IMR-90 (cell line): ENCODE measurements at regions not wholly inside any gene's neighbourhood (a gene's known extent, or its start where the extent isn't known, plus 50 kb on each side); places are given as distances from the start of the nearest gene placed in this dataset.
"Not testable (repeated sequence)": the region's sequence is repeated elsewhere in the genome, so short reads cannot be mapped to it uniquely, and the experiment has no call there.

Source experiments
- ATAC-seq: fragments of 200-7000 bp; cut with Tn5 transposase; 2 replicates; pipeline ENCODE4 v1.9.1; 2020; ENCODE audit warnings: low read depth, mild to moderate bottlenecking, moderate library complexity
- BruUV-seq: library from RNA; stranded (reverse); fragments of 400-500 nt; replicated peaks from 2 replicates; lab custom pipeline; 2021; lab: Mats Ljungman, UMichigan
- CTCF ChIA-PET: fragments of 300-600 bp; formaldehyde crosslinking; extraction: SDS; loops from one replicate; lab custom pipeline; 2021; ENCODE audit warnings: antibody characterized with exemption; lab: Yijun Ruan, JAX
- POLR2A ChIA-PET: fragments of 300-600 bp; sonication (Branson Sonifier 250); formaldehyde crosslinking; loops from one replicate; lab custom pipeline; 2022; ENCODE audit warnings: antibody characterized with exemption; ENCODE audit not compliant: unreplicated experiment; lab: Charles Lee
- DNase-seq: peaks from one replicate; pipeline ENCODE4 v3.0.0; 2013
- H2AFZ ChIP-seq: replicated peaks from 2 replicates; pipeline ENCODE3; 2013; ENCODE audit warnings: low read length, mild to moderate bottlenecking; ENCODE audit not compliant: poor library complexity
- H2AK5ac ChIP-seq: 2 replicates; pipeline ENCODE4 v1.6.1; 2013; ENCODE audit warnings: low read depth, low read length, inconsistent platforms
- H2AK9ac ChIP-seq: replicated peaks from 2 replicates; pipeline ENCODE3; 2013; ENCODE audit warnings: mild to moderate bottlenecking, low read depth, low read length, moderate library complexity; ENCODE audit not compliant: poor library complexity
- H2BK120ac ChIP-seq: 2 replicates; pipeline ENCODE4 v1.6.1; 2013; ENCODE audit warnings: low read depth, low read length, inconsistent platforms
- H2BK15ac ChIP-seq: 3 replicates; pipeline ENCODE4 v1.6.1; 2013; ENCODE audit warnings: low read depth, low read length, inconsistent platforms
- H2BK20ac ChIP-seq: 2 replicates; pipeline ENCODE4 v1.6.1; 2013; ENCODE audit warnings: low read depth, mild to moderate bottlenecking, inconsistent platforms, low read length, moderate library complexity
- H2BK5ac ChIP-seq: 2 replicates; pipeline ENCODE4 v1.6.1; 2013; ENCODE audit warnings: mild to moderate bottlenecking, low read depth, low read length, inconsistent platforms; ENCODE audit not compliant: poor library complexity, severe bottlenecking
- H3K14ac ChIP-seq: replicated peaks from 2 replicates; pipeline ENCODE4 v1.6.1; 2013; ENCODE audit warnings: low read depth, low read length, inconsistent platforms
- H3K18ac ChIP-seq: 2 replicates; pipeline ENCODE4 v1.6.1; 2013; ENCODE audit warnings: low read depth, low read length, control low read depth
- H3K23ac ChIP-seq: 2 replicates; pipeline ENCODE4 v1.6.1; 2013; ENCODE audit warnings: low read depth, low read length, inconsistent platforms
- H3K27ac ChIP-seq: 2 replicates; pipeline ENCODE4 v1.5.1; 2013; ENCODE audit warnings: mild to moderate bottlenecking, control low read depth, low read length; ENCODE audit not compliant: insufficient read depth
- H3K27me3 ChIP-seq: 2 replicates; pipeline ENCODE4 v1.6.1; 2013; ENCODE audit warnings: low read length; ENCODE audit not compliant: control insufficient read depth, insufficient read depth
- H3K36me3 ChIP-seq: 2 replicates; pipeline ENCODE4 v1.6.1; 2013; ENCODE audit warnings: low read length, mixed read lengths; ENCODE audit not compliant: control insufficient read depth, insufficient read depth
- H3K4ac ChIP-seq: 2 replicates; pipeline ENCODE4 v1.6.1; 2013; ENCODE audit warnings: low read depth, low read length, inconsistent platforms
- H3K4me1 ChIP-seq: 2 replicates; pipeline ENCODE4 v1.6.1; 2013; ENCODE audit warnings: low read length, mixed read lengths; ENCODE audit not compliant: control insufficient read depth, insufficient read depth
- H3K4me2 ChIP-seq: 2 replicates; pipeline ENCODE4 v1.6.1; 2013; ENCODE audit warnings: low read depth, mild to moderate bottlenecking, control low read depth, low read length, moderate library complexity
- H3K4me3 ChIP-seq: 2 replicates; pipeline ENCODE4 v1.5.1; 2013; ENCODE audit warnings: low read depth, mild to moderate bottlenecking, control low read depth, low read length, moderate library complexity; ENCODE audit not compliant: insufficient read depth
- H3K56ac ChIP-seq: 2 replicates; pipeline ENCODE4 v1.6.1; 2013; ENCODE audit warnings: low read length, inconsistent platforms; ENCODE audit not compliant: insufficient read depth; ENCODE audit errors: extremely low read depth
- H3K79me1 ChIP-seq, 2 experiments: 2 replicates each; pipeline ENCODE4 v1.6.1; 2013; ENCODE audit warnings: low read length in 2 of 2, inconsistent platforms in 1 of 2, low read depth in 1 of 2
- H3K9ac ChIP-seq: 2 replicates; pipeline ENCODE4 v1.6.1; 2013; ENCODE audit warnings: low read depth, low read length, control low read depth
- H3K9me1 ChIP-seq: 2 replicates; pipeline ENCODE4 v1.6.1; 2013; ENCODE audit warnings: low read length, inconsistent platforms; ENCODE audit not compliant: insufficient read depth
- H3K9me3 ChIP-seq: 2 replicates; pipeline ENCODE4 v1.6.1; 2013; ENCODE audit warnings: low read length; ENCODE audit not compliant: control insufficient read depth, insufficient read depth
- H4K20me1 ChIP-seq: 2 replicates; pipeline ENCODE4 v1.6.1; 2013; ENCODE audit warnings: low read length, inconsistent platforms; ENCODE audit not compliant: insufficient read depth
- H4K5ac ChIP-seq: 2 replicates; pipeline ENCODE4 v1.6.1; 2013; ENCODE audit warnings: mild to moderate bottlenecking, low read depth, low read length, control low read depth
- H4K8ac ChIP-seq, 2 experiments: 2 replicates each; pipeline ENCODE4 v1.6.1; 2013; ENCODE audit warnings: low read depth in 2 of 2, low read length in 2 of 2, control low read depth in 1 of 2, inconsistent platforms in 1 of 2
- H4K91ac ChIP-seq: 2 replicates; pipeline ENCODE4 v1.6.1; 2013; ENCODE audit warnings: low read depth, low read length, inconsistent platforms; ENCODE audit not compliant: insufficient read depth
- FOS ChIP-seq: fragments of 150-350 bp; IDR thresholded peaks from 2 replicates; pipeline ENCODE4 v1.6.1; 2016; ENCODE audit warnings: low read depth, low read length
- MXI1 ChIP-seq: IDR thresholded peaks from 2 replicates; pipeline ENCODE4 v1.6.1; 2012; ENCODE audit warnings: low read depth, mild to moderate bottlenecking, low read length, moderate library complexity, borderline replicate concordance
- RAD21 ChIP-seq: IDR thresholded peaks from 2 replicates; pipeline ENCODE4 v1.6.1; 2012; ENCODE audit warnings: low read length, improper control_type of control experiment
- SMC3 ChIP-seq: fragments of 150-350 bp; IDR thresholded peaks from 2 replicates; pipeline ENCODE4 v1.6.1; 2016; ENCODE audit warnings: low read depth, mild to moderate bottlenecking, antibody characterized with exemption, low read length, moderate library complexity
- WGBS, 2 experiments: methylation state at CpG; one replicate each; pipeline versions ENCODE4 v1.1.5 to v1.1.7; 2013; ENCODE audit warnings: missing lambda C conversion rate in 2 of 2; ENCODE audit not compliant: insufficient read length in 1 of 2; ENCODE audit errors: extremely low coverage in 2 of 2; 5-methylcytosine and 5-hydroxymethylcytosine counted together
- dilution Hi-C: fragments of 300-500 bp; cut with HindIII; formaldehyde crosslinking; loops from one replicate; pipeline ENCODE4 v1.14.3; 2018; ENCODE audit warnings: low sequenced_read_pairs; ENCODE audit not compliant: unreplicated experiment
- in situ Hi-C: fragments of 300-500 bp; cut with MboI; formaldehyde crosslinking; loops from 3 replicates; pipeline ENCODE4 v1.14.3; 2019; ENCODE audit warnings: low sequenced_read_pairs, inconsistent platforms, mixed read lengths
- intact Hi-C: fragments of 100-400 bp; cut with micrococcal nuclease; formaldehyde crosslinking; loops from 2 replicates; pipeline ENCODE4 v1.10.0; 2022

DNA sequence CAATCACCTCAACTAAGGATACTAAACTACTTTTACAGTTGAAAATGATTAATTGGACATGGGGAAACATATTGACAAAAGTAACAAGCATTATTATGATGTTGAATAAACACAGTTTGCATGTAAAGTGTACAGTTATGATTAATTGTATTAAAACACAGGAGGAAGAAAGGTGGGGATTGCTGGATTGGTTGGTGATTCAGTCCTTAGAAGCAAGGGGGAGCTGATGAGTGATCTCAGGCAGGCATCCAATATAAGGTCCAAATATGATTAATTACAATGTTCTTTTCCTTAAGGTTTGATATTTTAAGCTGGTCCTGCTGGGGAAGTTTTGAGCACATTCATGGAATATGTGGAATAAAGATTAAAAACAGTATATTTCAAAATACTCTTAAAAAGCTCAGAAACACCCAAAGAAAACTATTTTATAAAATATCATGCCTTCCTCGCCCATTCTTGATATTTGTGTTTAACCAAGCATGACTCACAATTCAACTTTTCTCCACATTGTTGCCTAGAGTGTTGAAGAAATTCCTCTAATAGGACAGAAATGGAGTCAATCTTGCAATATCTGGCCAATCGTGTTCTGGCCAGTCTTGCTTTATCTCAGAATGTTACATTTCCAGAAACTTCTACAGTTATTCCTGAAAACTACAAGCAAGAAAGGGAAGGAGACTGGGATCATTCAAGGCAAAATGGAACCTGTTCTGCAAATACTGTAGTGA is 268.2 kb downstream of the RPIA start:
- in situ Hi-C loops = no loop called here
- no TSS peak for BruUV-seq
- no peak for ATAC-seq

GRCh38 chr2:88961323-88961722 is 269.9 kb downstream of the RPIA start:
- H2AFZ ChIP-seq, H3K9me3 ChIP-seq, H3K4me3 ChIP-seq, H3K4me2 ChIP-seq, H4K5ac ChIP-seq, H2BK15ac ChIP-seq, ATAC-seq, H3K79me1 ChIP-seq, POLR2A ChIA-PET, H3K56ac ChIP-seq, H3K4ac ChIP-seq, H2BK120ac ChIP-seq, H3K27ac ChIP-seq, BruUV-seq, H4K91ac ChIP-seq, H2AK9ac ChIP-seq, dilution Hi-C loops, H3K4me1 ChIP-seq, H2BK5ac ChIP-seq, H4K20me1 ChIP-seq, H3K23ac ChIP-seq, H3K9me1 ChIP-seq, intact Hi-C loops, H3K36me3 ChIP-seq, DNase-seq, H3K14ac ChIP-seq, H2BK20ac ChIP-seq, H3K18ac ChIP-seq, in situ Hi-C loops, H3K9ac ChIP-seq, H4K8ac ChIP-seq, H3K27me3 ChIP-seq, H2AK5ac ChIP-seq, CTCF ChIA-PET: not testable (repeated sequence)
- 0% methylated on average over 1 of the region's 3 CpGs; no CpG with 5 or more reads in 1 of the 2 experiments for WGBS, 2 experiments

More for the DNA sequence above, 268.2 kb downstream of the RPIA start:
- no peaks in the 10 kb centered on the region for H3K36me3 ChIP-seq
- H3K4ac ChIP-seq = no peak overlapping the region
- intact Hi-C loops = no loop called here
- H4K20me1 ChIP-seq = no peaks in the 10 kb centered on the region
- ChIA-PET CTCF (interaction anchor here (1.7 kb wide), 1 partner anchor 79 kb away, joined by 3 read pairs; no protein-coding TSS in a partner anchor), POLR2A (no interaction called here)
- no peaks in the 10 kb centered on the region for H3K9me1 ChIP-seq
- DNase-seq = peak; percentile 12
- no peak overlapping the region for H2BK120ac ChIP-seq
- no peaks in the 10 kb centered on the region for H3K79me1 ChIP-seq
- H3K18ac ChIP-seq = no peak overlapping the region
- H2AK5ac ChIP-seq = no peak overlapping the region
- no peak overlapping the region for H2BK5ac ChIP-seq
- no peak overlapping the region for H2BK20ac ChIP-seq
- dilution Hi-C loops = no loop called here
- H3K56ac ChIP-seq = no peak overlapping the region
- H3K4me2 ChIP-seq = no peak overlapping the region
- no peaks in the 10 kb centered on the region for H3K4me1 ChIP-seq
- no CpG with 5 or more reads among the region's 2 CpGs for WGBS, 2 experiments
- no peak overlapping the region for H3K27ac ChIP-seq
- no peak overlapping the region for H2BK15ac ChIP-seq
- H3K23ac ChIP-seq = no peak overlapping the region
- H2AFZ ChIP-seq = no peak overlapping the region
- no peak overlapping the region for H3K14ac ChIP-seq
- no peak overlapping the region for H3K9ac ChIP-seq
- H2AK9ac ChIP-seq = no peak overlapping the region
- no peak for TF ChIP-seq FOS
- TF ChIP-seq SMC3 = no peak
- no peak for TF ChIP-seq RAD21
- TF ChIP-seq MXI1 = no peak
- H3K4me3 ChIP-seq = no peak overlapping the region
- no peaks in the 10 kb centered on the region for H3K27me3 ChIP-seq
- no peak overlapping the region for H4K91ac ChIP-seq
- H3K9me3 ChIP-seq = no peaks in the 10 kb centered on the region
- H4K5ac ChIP-seq = no peak overlapping the region
- H4K8ac ChIP-seq = no peak overlapping the region
